Glomerular visceral epithelial cell (primary cell): ENCODE measurements at regions not wholly inside any gene's neighbourhood (a gene's known extent, or its start where the extent isn't known, plus 50 kb on each side); places are given as distances from the start of the nearest gene placed in this dataset.

Experiments
- DNase-seq: peaks from one replicate; pipeline ENCODE4 v3.0.0-alpha.2; 2016; ENCODE audit errors: extremely low spot score

GRCh38 chr6:126607289-126607688 is 267.4 kb downstream of the CENPW start:
- DNase-seq = no peak

- no peak for DNase-seq
These were observed 268.8 kb downstream of the CENPW start for GRCh38 chr6:126608681-126609080.

DNA sequence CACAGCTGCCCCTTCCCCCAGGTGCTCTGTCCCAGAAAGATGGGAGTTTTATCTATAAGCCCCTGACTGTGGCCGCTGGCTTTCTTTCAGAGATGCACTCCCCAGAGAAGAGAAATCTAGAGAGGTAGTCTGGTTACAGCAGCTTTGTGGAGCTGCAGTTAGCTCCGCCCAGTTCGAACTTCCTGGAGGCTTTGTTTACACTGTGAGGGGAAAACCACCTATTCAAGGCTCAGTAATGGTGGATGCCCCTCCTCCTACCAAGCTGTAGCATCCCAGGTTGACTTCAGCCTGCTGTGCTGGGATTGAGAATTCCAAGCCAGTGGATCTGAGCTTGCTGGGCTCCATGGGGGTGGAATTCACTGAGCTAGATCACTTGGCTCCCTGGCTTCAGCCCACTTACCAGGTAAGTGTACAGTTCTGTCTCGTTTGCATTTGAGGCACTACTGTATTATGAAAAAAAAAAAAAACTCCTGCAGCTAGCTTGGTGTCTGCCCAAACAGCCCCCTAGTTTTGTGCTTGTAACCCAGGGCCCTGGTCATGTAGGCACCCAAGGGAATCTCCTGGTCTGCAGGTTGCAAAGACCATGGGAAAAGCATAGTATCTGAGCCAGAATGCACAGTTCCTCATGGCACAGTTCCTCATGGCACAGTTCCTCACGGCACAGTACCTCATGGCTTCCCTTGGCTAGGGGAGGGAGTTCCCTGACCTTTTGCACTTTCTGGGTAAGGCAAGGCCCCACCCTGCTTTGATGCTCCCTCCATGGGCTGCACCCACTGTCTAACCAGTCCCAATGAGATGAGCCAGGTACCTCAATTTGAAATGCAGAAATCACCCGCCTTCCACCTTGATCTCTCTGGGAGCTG is 275.0 kb downstream of the CENPW start:
- no peak for DNase-seq

DNA sequence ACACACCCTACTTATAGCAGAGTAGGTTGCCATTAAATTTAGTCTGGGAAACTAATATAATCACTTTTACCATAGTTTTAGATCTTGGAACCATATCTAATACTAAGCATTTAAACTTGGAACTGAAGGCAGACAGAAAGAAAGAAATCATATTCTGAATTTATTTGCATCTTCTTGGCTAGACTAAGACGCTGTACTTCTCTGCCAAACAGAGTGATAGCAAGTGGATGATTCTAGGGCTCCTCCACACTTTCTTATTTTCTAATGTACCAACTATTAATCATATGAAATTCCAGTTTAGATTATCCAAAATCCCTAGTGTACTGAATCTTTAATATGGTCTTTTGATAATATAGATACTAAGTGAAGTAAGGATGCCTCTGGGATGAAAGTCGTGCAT is 277.0 kb downstream of the CENPW start:
- no peak for DNase-seq

- no peak for DNase-seq
These were observed 278.9 kb downstream of the CENPW start for GRCh38 chr6:126618639-126619343.

DNA sequence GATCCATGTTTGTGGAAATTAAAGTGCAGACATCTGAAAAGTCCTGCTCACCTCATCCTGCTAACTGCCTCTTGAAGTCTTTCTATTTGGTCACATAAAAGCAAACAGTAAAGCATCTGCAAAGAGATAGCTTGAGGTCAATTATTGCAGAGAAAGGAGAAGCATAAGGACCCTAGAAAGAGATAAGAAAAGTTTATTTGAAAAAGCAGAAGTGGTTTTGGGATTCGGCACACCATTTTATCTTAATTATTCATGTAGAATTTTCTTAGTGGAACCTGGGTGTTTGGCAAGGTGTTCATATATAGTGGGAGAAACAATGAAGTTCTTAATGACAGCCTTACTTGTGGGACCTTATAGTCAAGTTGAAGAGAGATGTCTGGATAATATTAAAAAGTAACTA is 280.8 kb downstream of the CENPW start:
- no peak for DNase-seq

GRCh38 chr6:126625019-126625418 is 285.1 kb downstream of the CENPW start:
- DNase-seq = peak; percentile 26

- DNase-seq = no peak
These were observed 288.2 kb downstream of the CENPW start for GRCh38 chr6:126628125-126628524.

DNA sequence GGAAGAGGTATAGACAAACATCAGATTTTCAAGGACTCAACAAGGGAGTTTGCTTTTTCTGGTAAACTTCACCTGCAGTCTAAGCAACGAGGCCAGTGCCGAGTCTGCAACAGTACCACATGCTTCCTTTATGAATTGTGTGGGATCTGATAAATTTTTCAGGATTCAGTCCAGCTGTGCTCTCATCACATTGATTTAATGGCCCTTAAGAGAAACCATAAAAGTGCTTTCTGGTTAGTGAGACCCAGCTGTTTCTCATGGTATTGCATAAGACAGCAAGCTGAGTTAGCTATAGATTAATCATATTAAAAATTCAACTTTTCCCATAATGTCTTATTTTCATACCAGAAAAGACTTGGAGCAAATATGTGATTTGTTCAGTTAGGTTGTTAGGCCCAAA is 291.4 kb downstream of the CENPW start:
- DNase-seq = no peak

- no peak for DNase-seq
These were observed 292.4 kb downstream of the CENPW start for GRCh38 chr6:126632271-126632670.

- no peak for DNase-seq
These were observed 293.5 kb downstream of the CENPW start for GRCh38 chr6:126633373-126633772.

DNA sequence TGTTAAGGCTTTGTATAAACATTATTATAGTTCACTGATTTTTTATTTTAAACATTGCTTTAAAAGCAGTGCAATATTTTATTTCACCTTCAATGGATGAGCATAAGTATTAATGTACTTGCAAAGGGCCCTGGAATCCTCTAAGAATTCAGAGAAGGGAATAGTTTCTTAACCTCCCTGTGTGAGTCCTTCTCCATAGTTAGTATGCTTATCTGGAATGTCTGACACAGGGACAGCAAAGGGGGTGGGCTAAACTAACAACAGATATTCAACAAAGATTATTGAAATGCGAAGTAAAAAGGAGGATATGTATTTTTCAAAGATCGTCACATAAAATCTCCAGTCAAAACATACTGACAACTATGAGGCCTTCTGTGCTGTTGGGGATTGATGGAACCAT is 300.4 kb downstream of the CENPW start:
- no peak for DNase-seq

DNA sequence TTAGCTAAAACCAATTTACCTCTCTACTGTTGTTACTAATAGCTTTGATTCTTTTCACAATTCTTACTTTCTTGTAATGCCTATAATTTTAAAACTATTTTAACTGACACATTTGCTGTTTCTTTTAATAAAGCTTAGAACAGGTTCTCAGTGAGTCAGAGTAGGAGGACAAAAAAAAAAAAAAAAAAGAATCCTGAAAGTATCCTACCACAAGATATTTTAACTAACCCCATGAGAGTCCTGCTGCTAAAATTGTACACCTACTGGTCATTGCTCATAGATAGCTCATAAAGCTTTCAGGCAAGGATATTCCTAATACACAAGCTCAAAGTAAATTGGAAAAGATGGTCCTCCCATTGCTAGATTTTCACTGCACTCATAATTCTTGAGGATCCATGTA is 301.0 kb downstream of the CENPW start:
- DNase-seq = no peak

DNA sequence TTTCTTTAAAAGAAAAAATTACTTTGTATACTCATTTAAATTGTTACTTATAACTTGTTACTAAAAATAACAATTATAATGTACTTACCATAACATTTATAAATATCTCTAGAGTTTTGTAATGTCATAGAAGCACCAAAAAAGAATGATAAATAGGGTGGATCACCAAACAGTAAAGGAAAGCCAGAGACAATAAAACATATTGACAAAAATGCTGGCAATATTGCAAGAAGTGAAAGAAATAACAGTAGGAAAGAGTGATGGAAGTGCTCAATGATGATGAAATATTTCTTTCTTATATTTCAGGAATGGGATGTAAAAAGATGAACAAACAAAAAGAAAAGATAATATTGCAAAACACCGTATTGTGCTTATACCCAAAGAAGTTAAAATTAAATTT is 301.7 kb downstream of the CENPW start:
- DNase-seq = no peak

GRCh38 chr6:126643352-126643751 is 303.4 kb downstream of the CENPW start:
- no peak for DNase-seq

- DNase-seq = no peak
These were observed 311.0 kb downstream of the CENPW start for GRCh38 chr6:126650931-126651330.

DNA sequence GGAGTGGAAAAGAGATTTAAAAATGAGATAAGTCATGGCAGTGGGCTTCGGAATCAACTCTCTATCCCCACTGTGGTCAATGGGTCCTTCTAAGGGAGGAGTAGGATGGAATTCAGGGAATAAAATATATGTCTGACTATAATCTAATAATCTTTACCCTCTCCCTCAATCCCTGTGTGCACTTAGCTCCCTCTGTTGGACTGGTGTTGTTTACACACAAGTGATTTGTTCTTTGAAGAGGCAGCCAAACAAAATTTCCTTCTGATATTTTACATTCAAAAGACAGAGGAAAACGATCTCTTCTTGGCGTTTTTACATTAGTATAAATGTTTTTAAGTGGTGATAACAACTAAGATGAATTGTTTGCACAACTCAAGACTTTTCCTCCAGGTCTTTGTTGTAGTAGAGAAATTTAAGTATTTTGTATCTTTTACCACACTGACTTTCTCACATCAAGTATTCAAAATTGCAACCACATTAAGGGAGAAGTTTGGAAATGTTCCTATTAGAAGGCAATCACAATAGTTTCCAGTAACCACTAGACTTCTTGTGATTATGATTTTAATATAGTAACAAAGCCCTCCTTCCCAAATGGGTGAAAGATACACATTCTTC is 317.8 kb downstream of the CENPW start:
- peak; percentile 19 for DNase-seq

GRCh38 chr6:126660376-126660775 is 320.5 kb downstream of the CENPW start:
- no peak for DNase-seq

- DNase-seq = peak; percentile 14
These were observed 321.7 kb downstream of the CENPW start for GRCh38 chr6:126661646-126662045.

DNA sequence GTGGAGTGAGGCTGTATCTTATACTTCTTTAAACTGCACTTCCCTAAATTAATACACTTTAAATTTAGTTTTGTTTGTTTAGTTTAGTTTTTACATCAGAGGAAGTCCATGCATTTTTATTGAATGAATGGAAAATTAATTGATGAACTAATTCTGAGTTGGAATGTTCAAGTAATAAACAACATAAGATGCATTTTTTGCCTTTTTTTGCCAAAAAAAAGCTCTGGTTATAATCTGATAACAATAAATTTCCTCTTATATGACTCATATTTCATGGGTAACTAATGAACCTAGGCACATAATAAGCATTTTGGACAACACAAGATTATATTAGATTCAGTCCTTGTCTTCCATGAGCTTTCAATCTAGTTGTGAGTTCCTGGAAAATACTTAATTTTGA is 323.1 kb downstream of the CENPW start:
- DNase-seq = no peak

GRCh38 chr6:126664271-126664670 is 324.4 kb downstream of the CENPW start:
- DNase-seq = no peak

GRCh38 chr6:126665551-126665950 is 325.6 kb downstream of the CENPW start:
- DNase-seq = no peak

GRCh38 chr6:126667071-126667470 is 327.2 kb downstream of the CENPW start:
- no peak for DNase-seq
